Stomach (tissue), 8 donors: ENCODE measurements at regions not wholly inside any gene's neighbourhood (a gene's known extent, or its start where the extent isn't known, plus 50 kb on each side); places are given as distances from the start of the nearest gene placed in this dataset.

Experiments used
- DNase-seq, 2 donors: peaks; one replicate each; pipeline versions ENCODE4 v3.0.0 to v3.0.0-alpha.2; 2013 to 2019
- H3K27ac ChIP-seq, 5 donors: fragments of 200-600 bp in 4 of 5; sonication (generic) in 4 of 5; one replicate each; pipeline ENCODE4 v1.5.1; 2013 to 2019; ENCODE audit warnings: mild to moderate bottlenecking in 1 of 5, moderate library complexity in 1 of 5
- H3K27me3 ChIP-seq, 3 donors: fragments of 200-600 bp; sonication (generic); one replicate each; pipeline ENCODE4 v1.5.1; 2017 to 2019; ENCODE audit warnings: mixed run types in 1 of 3
- H3K36me3 ChIP-seq, 4 donors: fragments of 200-600 bp; sonication (generic); 1 replicate in 3 of 4; 2 replicates in 1 of 4; pipeline ENCODE4 v1.5.1; 2016 to 2019
- H3K4me1 ChIP-seq, 4 donors: fragments of 200-600 bp; sonication (generic); one replicate each; pipeline ENCODE4 v1.5.1; 2016 to 2019
- H3K4me3 ChIP-seq, 4 donors: fragments of 200-600 bp; sonication (generic) in 3 of 4; one replicate each; pipeline ENCODE4 v1.5.1; 2016 to 2019; ENCODE audit warnings: mild to moderate bottlenecking in 1 of 4
- H3K9me3 ChIP-seq, 4 donors: fragments of 200-600 bp; sonication (generic); one replicate each; pipeline ENCODE4 v1.5.1; 2016 to 2019
- EP300 ChIP-seq: sonication (generic); formaldehyde crosslinking; IDR thresholded peaks from one replicate; pipeline ENCODE4 v1.6.1; 2017; ENCODE audit warnings: antibody characterized with exemption
- POLR2A ChIP-seq, 4 donors: fragments of 450-650 bp; IDR thresholded peaks; one replicate each; pipeline ENCODE4 v1.6.1; 2016; ENCODE audit warnings: antibody characterized with exemption in 4 of 4, control low read depth in 2 of 4, mild to moderate bottlenecking in 1 of 4, moderate library complexity in 1 of 4
- POLR2AphosphoS5 ChIP-seq, 3 donors: sonication (generic); formaldehyde crosslinking; IDR thresholded peaks; one replicate each; pipeline ENCODE4 v1.6.1; 2016; ENCODE audit warnings: antibody characterized with exemption in 3 of 3
- WGBS, 5 donors: extraction: QIAGEN DNeasy Blood & Tissue Kit in 3 of 5; methylation state at CpG; one replicate each; pipeline versions ENCODE4 v1.1.5 to v1.1.7; 2013 to 2018; 5-methylcytosine and 5-hydroxymethylcytosine counted together
- intact Hi-C: fragments of 100-400 bp; cut with DNase I; formaldehyde crosslinking; loops from one replicate; pipeline ENCODE4 v1.15.1; 2023; ENCODE audit warnings: low total_unique reads
- TF ChIP-seq, protein P1 (sequence below), 7 experiments: fragments of 450-650 bp in 4 of 7; fragments of 200-600 bp in 3 of 7; sonication (generic) in 3 of 7; IDR thresholded peaks; one replicate each; pipeline ENCODE4 v1.5.1; 2016 to 2019; ENCODE audit warnings: antibody characterized with exemption in 7 of 7, control low read depth in 2 of 7, mild to moderate bottlenecking in 1 of 7
- donor health status: healthy with polysubstance abuse.
- donor health status: Bipolar disorder and iron deficiency.
- donor health status: healthy.

GRCh38 chr7:152505606-152506005, 69.8 kb upstream of the KMT2C start:
- intact Hi-C loops, result no loop called here
- H3K27ac ChIP-seq, result no peak overlapping the region
- H3K4me1 ChIP-seq, result peaks cover 0 to 3% (median 0%) of the 10 kb centered on the region in 4 donors
- no peaks in the 10 kb centered on the region for H3K9me3 ChIP-seq
- no peaks in the 10 kb centered on the region for H3K27me3 ChIP-seq
- H3K4me3 ChIP-seq, result no peak overlapping the region
- no peak for DNase-seq
- no peaks in the 10 kb centered on the region for H3K36me3 ChIP-seq
- WGBS, 5 donors, result 30 to 67% (median 62%) methylated on average over 2 of the region's 2 CpGs
- TF ChIP-seq EP300 (no peak), POLR2AphosphoS5 (IDR thresholded peaks at IDR 0.05) (no peak), POLR2A (IDR thresholded peaks at IDR 0.05) (no peak)
- TF ChIP-seq, protein P1, sequence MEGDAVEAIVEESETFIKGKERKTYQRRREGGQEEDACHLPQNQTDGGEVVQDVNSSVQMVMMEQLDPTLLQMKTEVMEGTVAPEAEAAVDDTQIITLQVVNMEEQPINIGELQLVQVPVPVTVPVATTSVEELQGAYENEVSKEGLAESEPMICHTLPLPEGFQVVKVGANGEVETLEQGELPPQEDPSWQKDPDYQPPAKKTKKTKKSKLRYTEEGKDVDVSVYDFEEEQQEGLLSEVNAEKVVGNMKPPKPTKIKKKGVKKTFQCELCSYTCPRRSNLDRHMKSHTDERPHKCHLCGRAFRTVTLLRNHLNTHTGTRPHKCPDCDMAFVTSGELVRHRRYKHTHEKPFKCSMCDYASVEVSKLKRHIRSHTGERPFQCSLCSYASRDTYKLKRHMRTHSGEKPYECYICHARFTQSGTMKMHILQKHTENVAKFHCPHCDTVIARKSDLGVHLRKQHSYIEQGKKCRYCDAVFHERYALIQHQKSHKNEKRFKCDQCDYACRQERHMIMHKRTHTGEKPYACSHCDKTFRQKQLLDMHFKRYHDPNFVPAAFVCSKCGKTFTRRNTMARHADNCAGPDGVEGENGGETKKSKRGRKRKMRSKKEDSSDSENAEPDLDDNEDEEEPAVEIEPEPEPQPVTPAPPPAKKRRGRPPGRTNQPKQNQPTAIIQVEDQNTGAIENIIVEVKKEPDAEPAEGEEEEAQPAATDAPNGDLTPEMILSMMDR (IDR thresholded peaks at IDR 0.05), result no peak

GRCh38 chr7:152504816-152505215, 69.0 kb upstream of the KMT2C start:
- intact Hi-C loops, result no loop called here
- H3K27ac ChIP-seq, result no peak overlapping the region
- no peak for DNase-seq
- no peaks in the 10 kb centered on the region for H3K27me3 ChIP-seq
- H3K9me3 ChIP-seq, result no peaks in the 10 kb centered on the region
- no peak overlapping the region for H3K4me3 ChIP-seq
- WGBS, 5 donors, result 79 to 93% (median 86%) methylated on average over 10 of the region's 10 CpGs
- no peaks in the 10 kb centered on the region for H3K36me3 ChIP-seq
- H3K4me1 ChIP-seq, result peaks cover 0 to 3% (median 0%) of the 10 kb centered on the region in 4 donors
- TF ChIP-seq, protein P1 (IDR thresholded peaks at IDR 0.05), result no peak
- TF ChIP-seq POLR2AphosphoS5 (IDR thresholded peaks at IDR 0.05), result no peak

GRCh38 chr7:152504367-152504766, 68.6 kb upstream of the KMT2C start:
- H3K4me1 ChIP-seq, result peaks cover 0 to 3% (median 0%) of the 10 kb centered on the region in 4 donors
- no peak overlapping the region for H3K4me3 ChIP-seq
- H3K9me3 ChIP-seq, result no peaks in the 10 kb centered on the region
- H3K27me3 ChIP-seq, result no peaks in the 10 kb centered on the region
- intact Hi-C loops, result no loop called here
- TF ChIP-seq POLR2A (IDR thresholded peaks at IDR 0.05), result no peak
- no peak for TF ChIP-seq POLR2AphosphoS5 (IDR thresholded peaks at IDR 0.05)
- TF ChIP-seq, protein P1 (IDR thresholded peaks at IDR 0.05), result no peak
- TF ChIP-seq EP300, result no peak
- WGBS, 5 donors, result 13 to 32% (median 22%) methylated on average over 3 of the region's 3 CpGs
- H3K36me3 ChIP-seq, result no peaks in the 10 kb centered on the region
- DNase-seq, result peak in 1 of 2 donors; percentile 33
- no peak overlapping the region for H3K27ac ChIP-seq

- Histone ChIP-seq H3K36me3 (no peaks in the 10 kb centered on the region), H3K4me1 (peaks cover 0 to 3% (median 0%) of the 10 kb centered on the region in 4 donors), H3K27ac (no peak overlapping the region), H3K4me3 (no peak overlapping the region), H3K27me3 (no peaks in the 10 kb centered on the region), H3K9me3 (no peaks in the 10 kb centered on the region)
- DNase-seq, result no peak
- intact Hi-C loops, result no loop called here
- TF ChIP-seq, protein P1 (IDR thresholded peaks at IDR 0.05), result no peak
- TF ChIP-seq EP300 (no peak), POLR2AphosphoS5 (IDR thresholded peaks at IDR 0.05) (no peak), POLR2A (IDR thresholded peaks at IDR 0.05) (no peak)
- WGBS, 5 donors, result 85 to 91% (median 90%) methylated on average over 10 to 13 of the region's 13 CpGs
Measured at GRCh38 chr7:152502813-152503790, 67.3 kb upstream of the KMT2C start.
